ENCODE measurements at regions not wholly inside any gene's neighbourhood (a gene's known extent, or its start where the extent isn't known, plus 50 kb on each side); places are given as distances from the start of the nearest gene placed in this dataset.

DNA sequence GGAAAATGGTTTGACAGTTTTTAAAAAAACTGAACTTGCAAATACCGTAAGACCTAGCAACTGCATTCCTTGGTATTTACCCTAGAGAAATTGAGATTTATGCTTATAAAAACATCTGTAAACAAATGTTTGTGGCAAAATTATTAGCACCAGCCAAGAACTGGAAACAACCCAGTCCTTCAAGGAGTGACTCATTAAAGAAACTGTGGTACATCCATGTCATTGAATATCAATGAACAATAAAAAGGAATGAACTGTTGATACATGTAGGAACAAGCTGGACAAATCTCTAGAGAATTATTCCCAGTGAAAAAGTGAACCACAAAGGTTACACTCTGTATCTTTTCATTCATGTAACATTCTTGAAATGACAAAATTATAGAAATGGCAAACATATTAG, 240.2 kb upstream of the ADAMTS3 start:
- H3K14ac ChIP-seq (replicated peaks; ENCODE audit: low read depth, low read length): no peak overlapping the region
- H3K4me3 ChIP-seq (ENCODE audit: insufficient read depth, low read depth, low read length): no peak overlapping the region
- intact Hi-C loops (cut with micrococcal nuclease) (no loop called here), dilution Hi-C loops (cut with HindIII; ENCODE audit: low sequenced_read_pairs, unreplicated experiment) (no loop called here), in situ Hi-C loops (cut with MboI; ENCODE audit: low sequenced_read_pairs) (no loop called here)
- no peak for TF ChIP-seq FOS (IDR thresholded peaks at IDR 0.05; ENCODE audit: low read depth, low read length)
- no peak for TF ChIP-seq RCOR1 (IDR thresholded peaks at IDR 0.05; ENCODE audit: insufficient replicate concordance, low read length)
- TF ChIP-seq BHLHE40 (IDR thresholded peaks at IDR 0.05; ENCODE audit: low read depth, low read length): no peak
- TF ChIP-seq, protein P1, sequence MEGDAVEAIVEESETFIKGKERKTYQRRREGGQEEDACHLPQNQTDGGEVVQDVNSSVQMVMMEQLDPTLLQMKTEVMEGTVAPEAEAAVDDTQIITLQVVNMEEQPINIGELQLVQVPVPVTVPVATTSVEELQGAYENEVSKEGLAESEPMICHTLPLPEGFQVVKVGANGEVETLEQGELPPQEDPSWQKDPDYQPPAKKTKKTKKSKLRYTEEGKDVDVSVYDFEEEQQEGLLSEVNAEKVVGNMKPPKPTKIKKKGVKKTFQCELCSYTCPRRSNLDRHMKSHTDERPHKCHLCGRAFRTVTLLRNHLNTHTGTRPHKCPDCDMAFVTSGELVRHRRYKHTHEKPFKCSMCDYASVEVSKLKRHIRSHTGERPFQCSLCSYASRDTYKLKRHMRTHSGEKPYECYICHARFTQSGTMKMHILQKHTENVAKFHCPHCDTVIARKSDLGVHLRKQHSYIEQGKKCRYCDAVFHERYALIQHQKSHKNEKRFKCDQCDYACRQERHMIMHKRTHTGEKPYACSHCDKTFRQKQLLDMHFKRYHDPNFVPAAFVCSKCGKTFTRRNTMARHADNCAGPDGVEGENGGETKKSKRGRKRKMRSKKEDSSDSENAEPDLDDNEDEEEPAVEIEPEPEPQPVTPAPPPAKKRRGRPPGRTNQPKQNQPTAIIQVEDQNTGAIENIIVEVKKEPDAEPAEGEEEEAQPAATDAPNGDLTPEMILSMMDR (conservative IDR thresholded peaks at IDR 0.05; ENCODE audit: low read depth, low read length): no peak
- TF ChIP-seq MAZ (IDR thresholded peaks at IDR 0.05; ENCODE audit: borderline replicate concordance, low read depth, low read length): no peak
- TF ChIP-seq MXI1 (IDR thresholded peaks at IDR 0.05; ENCODE audit: borderline replicate concordance, low read depth, low read length): no peak
- TF ChIP-seq, protein P2, sequence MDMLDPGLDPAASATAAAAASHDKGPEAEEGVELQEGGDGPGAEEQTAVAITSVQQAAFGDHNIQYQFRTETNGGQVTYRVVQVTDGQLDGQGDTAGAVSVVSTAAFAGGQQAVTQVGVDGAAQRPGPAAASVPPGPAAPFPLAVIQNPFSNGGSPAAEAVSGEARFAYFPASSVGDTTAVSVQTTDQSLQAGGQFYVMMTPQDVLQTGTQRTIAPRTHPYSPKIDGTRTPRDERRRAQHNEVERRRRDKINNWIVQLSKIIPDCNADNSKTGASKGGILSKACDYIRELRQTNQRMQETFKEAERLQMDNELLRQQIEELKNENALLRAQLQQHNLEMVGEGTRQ (IDR thresholded peaks at IDR 0.05; ENCODE audit: low read depth, low read length): no peak
- TF ChIP-seq RAD21 (IDR thresholded peaks at IDR 0.05; ENCODE audit: low read length): no peak
- TF ChIP-seq CHD1 (IDR thresholded peaks at IDR 0.05; ENCODE audit: low read depth, low read length): no peak
- no peak for TF ChIP-seq NFE2L2 (IDR thresholded peaks at IDR 0.05; ENCODE audit: low read depth, low read length)
- TF ChIP-seq SMC3 (IDR thresholded peaks at IDR 0.05; ENCODE audit: low read depth, low read length): no peak
- TF ChIP-seq CEBPB (IDR thresholded peaks at IDR 0.05; ENCODE audit: low read depth, low read length): no peak
- no peak for TF ChIP-seq POLR2A (IDR thresholded peaks at IDR 0.05; ENCODE audit: low read depth, low read length)
- no peak for TF ChIP-seq RFX5 (IDR thresholded peaks at IDR 0.05; ENCODE audit: low read depth, low read length)
- TF ChIP-seq MAFK (IDR thresholded peaks at IDR 0.05; ENCODE audit: low read depth, low read length): no peak
- TF ChIP-seq, protein P3, sequence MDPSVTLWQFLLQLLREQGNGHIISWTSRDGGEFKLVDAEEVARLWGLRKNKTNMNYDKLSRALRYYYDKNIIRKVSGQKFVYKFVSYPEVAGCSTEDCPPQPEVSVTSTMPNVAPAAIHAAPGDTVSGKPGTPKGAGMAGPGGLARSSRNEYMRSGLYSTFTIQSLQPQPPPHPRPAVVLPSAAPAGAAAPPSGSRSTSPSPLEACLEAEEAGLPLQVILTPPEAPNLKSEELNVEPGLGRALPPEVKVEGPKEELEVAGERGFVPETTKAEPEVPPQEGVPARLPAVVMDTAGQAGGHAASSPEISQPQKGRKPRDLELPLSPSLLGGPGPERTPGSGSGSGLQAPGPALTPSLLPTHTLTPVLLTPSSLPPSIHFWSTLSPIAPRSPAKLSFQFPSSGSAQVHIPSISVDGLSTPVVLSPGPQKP (IDR thresholded peaks at IDR 0.05; ENCODE audit: borderline replicate concordance, low read depth, low read length): no peak
- POLR2A ChIA-PET (ENCODE audit: unreplicated experiment): no interaction called here
- H4K20me1 ChIP-seq (ENCODE audit: insufficient read depth, low read length): no peaks in the 10 kb centered on the region
- no TSS peak for BruUV-seq (replicated peaks)
- no peaks in the 10 kb centered on the region for H3K9me1 ChIP-seq (ENCODE audit: insufficient read depth, low read length)
- no peak overlapping the region for H2BK120ac ChIP-seq (ENCODE audit: low read depth, low read length)
- H3K23ac ChIP-seq (ENCODE audit: low read depth, low read length): no peak overlapping the region
- no peaks in the 10 kb centered on the region for H3K27me3 ChIP-seq (ENCODE audit: control insufficient read depth, insufficient read depth, low read length)
- no peak overlapping the region for H2AFZ ChIP-seq (replicated peaks; ENCODE audit: low read length, poor library complexity)
- H2BK20ac ChIP-seq (ENCODE audit: low read depth, low read length): no peak overlapping the region
- H3K79me1 ChIP-seq (ENCODE audit: low read depth in 1 of 2, low read length in 2 of 2): no peaks in the 10 kb centered on the region
- H3K9ac ChIP-seq (ENCODE audit: low read depth, low read length): no peak overlapping the region
- no peak for ATAC-seq (ENCODE audit: low read depth)
- no peaks in the 10 kb centered on the region for H3K9me3 ChIP-seq (ENCODE audit: control insufficient read depth, insufficient read depth, low read length)
- WGBS, 2 experiments (ENCODE audit: extremely low coverage in 2 of 2, insufficient read length in 1 of 2): no CpG with 5 or more reads among the region's 1 CpG
- H2BK5ac ChIP-seq (ENCODE audit: low read depth, low read length, poor library complexity, severe bottlenecking): no peak overlapping the region
- no peak for DNase-seq
- H4K91ac ChIP-seq (ENCODE audit: insufficient read depth, low read depth, low read length): no peak overlapping the region
- CTCF ChIA-PET: interaction anchor here (0.6 kb wide), 1 partner anchor 22 kb away, joined by 3 read pairs; no protein-coding TSS in a partner anchor
- H2AK5ac ChIP-seq (ENCODE audit: low read depth, low read length): no peak overlapping the region
- no peak overlapping the region for H4K8ac ChIP-seq (ENCODE audit: low read depth in 2 of 2, low read length in 2 of 2)
- H3K36me3 ChIP-seq (ENCODE audit: control insufficient read depth, insufficient read depth, low read length): no peaks in the 10 kb centered on the region
- H3K4me2 ChIP-seq (ENCODE audit: low read depth, low read length): no peak overlapping the region
- H2AK9ac ChIP-seq (replicated peaks; ENCODE audit: low read depth, low read length, poor library complexity): no peak overlapping the region
- no peak overlapping the region for H2BK15ac ChIP-seq (ENCODE audit: low read depth, low read length)
- no peaks in the 10 kb centered on the region for H3K4me1 ChIP-seq (ENCODE audit: control insufficient read depth, insufficient read depth, low read length)
- H3K56ac ChIP-seq (ENCODE audit: extremely low read depth, insufficient read depth, low read length): no peak overlapping the region
- H3K18ac ChIP-seq (ENCODE audit: low read depth, low read length): no peak overlapping the region
- H3K4ac ChIP-seq (ENCODE audit: low read depth, low read length): no peak overlapping the region
- H3K27ac ChIP-seq (ENCODE audit: insufficient read depth, low read length): no peak overlapping the region
- no peak overlapping the region for H4K5ac ChIP-seq (ENCODE audit: low read depth, low read length)

Data from IMR-90 (cell line).